Inflammatory macrophage treated with lipopolysaccharide for 1 hour (primary cell): ENCODE measurements at regions not wholly inside any gene's neighbourhood (a gene's known extent, or its start where the extent isn't known, plus 50 kb on each side); places are given as distances from the start of the nearest gene placed in this dataset.

Experiments used
- DNase-seq, 2 donors: peaks; one replicate each; pipeline ENCODE4 v3.0.0-alpha.2; 2020 to 2022

DNA sequence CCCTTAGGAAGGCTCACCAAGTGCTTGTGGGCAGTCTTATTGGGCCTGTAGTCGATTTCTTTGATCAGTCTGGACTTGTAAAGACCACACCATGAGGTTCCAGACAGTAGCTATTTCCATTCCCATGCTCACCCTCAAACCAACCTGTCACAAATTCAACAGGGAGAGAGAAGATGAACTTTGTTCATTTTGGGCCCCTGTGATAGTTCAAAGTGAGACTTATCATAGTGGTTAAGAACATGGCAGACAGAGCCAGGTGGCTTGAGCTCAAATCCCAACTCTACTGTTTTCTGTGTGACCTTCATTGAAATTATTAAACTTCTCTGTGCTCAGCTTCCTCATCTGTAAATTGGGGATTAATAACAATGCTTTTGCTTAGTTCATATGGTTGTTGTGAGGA, 53.9 kb upstream of the CTLA4 start:
- no peak for DNase-seq

DNA sequence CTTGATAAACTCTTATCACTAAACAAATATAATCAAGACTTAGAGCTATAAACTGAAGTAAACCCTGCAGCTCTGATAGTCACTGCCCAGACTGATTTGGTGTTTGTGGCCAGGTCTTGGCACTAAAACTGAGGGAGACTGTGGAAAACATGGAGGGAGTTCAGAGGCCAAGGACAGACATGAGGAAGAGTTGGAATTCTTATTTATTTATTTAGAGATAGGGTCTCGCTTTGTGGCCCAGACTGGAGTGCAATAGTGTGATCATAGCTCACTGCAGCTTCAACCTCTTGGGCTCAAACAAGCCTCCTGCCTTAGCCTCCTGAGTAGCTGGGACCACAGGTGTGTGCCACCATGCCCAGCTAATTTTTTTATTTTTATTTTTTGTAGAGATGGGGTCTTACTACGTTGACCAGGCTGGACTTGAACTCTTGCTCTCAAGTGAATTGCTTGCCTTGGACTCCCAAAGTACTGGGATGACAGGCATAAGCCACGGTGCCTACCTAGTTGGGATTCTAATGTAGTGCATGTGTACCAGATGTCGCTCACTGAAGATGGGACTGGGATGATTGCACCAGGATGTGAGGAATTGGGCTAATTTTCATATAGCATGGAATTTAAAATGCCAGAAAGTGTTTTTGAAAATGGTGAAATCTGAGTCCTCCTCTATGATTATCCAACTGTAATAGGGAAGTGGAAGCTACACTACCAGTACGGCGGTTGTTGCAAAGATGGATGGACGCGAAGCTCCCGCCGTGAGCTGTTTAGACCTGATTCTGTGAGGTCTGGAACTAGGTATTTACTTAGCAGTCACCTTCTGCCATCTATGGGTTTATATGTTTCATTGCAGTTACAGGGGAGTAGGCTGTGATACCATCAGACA, 52.7 kb upstream of the CTLA4 start:
- DNase-seq: peak; percentile 72 to 86

DNA sequence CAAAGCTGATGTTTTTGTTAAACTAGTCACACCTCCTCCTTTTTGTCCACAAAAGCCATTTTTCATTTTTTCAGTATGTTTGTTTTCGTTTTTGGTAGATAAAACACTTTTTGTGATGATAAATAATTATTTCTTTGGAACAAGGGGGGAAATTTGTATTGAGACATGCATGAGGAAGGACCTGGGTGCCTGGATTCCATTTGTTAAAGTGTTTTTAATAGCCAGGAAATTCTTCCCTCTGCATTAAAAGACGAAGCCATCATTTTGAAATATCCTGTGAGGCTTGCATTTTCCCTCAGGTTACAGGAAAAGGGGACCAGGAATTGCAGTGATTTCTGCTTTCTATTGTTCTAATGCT, 52.1 kb upstream of the CTLA4 start:
- DNase-seq: no peak

DNA sequence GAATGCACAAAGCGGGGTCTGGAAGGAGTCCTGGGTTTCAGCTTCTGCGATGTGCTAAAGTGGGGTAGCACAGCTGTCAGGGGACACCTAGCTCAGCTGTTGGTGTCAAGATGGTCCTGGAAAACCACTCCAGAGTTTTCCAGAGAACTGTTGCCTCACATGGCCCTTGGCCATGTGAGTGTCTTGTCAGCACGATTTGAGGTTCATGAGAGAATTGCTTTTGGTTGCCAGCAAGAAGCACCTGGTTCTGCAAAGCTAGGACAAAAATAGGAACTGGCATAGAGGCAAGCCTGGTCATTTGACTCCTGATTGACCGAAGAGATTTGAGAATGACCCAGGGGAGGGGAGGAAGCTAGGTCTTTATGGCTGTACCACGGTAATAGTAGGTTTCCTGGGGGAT, 50.4 kb upstream of the CTLA4 start:
- no peak for DNase-seq
